ENCODE measurements at regions not wholly inside any gene's neighbourhood (a gene's known extent, or its start where the extent isn't known, plus 50 kb on each side); places are given as distances from the start of the nearest gene placed in this dataset.

DNA sequence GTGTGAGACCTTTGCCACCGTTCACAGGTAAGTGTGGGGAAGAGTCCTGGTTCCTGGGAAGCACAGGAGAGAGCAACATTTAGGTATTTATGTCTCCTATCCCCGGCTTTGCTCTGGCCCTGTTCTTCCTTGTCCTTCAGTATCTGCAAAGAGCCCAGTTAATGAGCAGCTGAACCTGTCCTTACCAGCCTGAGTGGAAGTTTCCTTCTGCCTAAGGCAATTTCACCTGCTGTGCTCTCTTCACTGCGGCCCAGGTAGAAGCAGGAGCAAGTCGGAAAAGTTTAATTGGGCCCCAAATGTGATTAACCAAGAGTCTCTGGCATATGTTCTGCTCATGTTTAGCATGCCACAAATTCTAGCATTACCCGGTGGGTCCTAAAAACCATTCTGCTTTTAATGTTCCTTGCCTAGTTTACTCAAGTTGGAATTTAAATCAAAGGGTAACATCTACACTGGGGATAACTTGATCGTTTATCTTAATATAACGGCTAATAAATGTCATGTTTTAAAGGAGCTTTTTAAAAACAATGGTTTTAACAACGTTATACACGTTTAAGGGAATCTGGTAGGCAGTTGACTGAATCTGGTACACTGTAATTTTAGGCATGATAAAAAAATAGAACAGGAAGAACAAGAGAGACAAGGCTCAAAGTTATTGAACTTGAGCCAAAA lies 817.1 kb downstream of the TYW1 start:
- no peak for DNase-seq (ENCODE audit: low read depth in 2 of 3, low spot score in 2 of 3)

GRCh38 chr7:67817481-67817880 lies 820.8 kb downstream of the TYW1 start:
- DNase-seq (ENCODE audit: low read depth in 2 of 3, low spot score in 2 of 3): no peak

DNA sequence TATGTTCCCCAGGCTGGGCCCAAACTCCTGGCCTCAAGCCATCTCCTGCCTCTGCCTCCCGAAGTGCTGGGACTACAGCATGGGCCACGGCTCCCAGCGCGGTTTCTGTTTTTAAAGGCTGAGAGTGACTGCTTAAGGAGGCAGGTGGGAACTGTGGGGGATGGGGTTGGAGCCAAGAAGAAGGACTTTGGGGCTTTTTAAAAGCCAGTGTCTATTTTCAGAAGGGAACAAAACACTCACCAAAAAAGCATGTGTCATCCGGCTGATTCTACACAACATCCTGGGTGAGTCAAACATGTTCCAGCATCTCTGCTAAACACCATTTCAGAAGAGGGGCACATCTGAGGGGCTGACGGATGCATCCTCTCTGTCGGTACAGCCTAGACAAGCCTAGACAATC lies 824.5 kb downstream of the TYW1 start:
- no peak for DNase-seq (ENCODE audit: low read depth in 2 of 3, low spot score in 2 of 3)

GRCh38 chr7:67823345-67823744 lies 826.7 kb downstream of the TYW1 start:
- DNase-seq (ENCODE audit: low read depth in 2 of 3, low spot score in 2 of 3): no peak

GRCh38 chr7:67825356-67825755 lies 828.7 kb downstream of the TYW1 start:
- no peak for DNase-seq (ENCODE audit: low read depth in 2 of 3, low spot score in 2 of 3)

DNA sequence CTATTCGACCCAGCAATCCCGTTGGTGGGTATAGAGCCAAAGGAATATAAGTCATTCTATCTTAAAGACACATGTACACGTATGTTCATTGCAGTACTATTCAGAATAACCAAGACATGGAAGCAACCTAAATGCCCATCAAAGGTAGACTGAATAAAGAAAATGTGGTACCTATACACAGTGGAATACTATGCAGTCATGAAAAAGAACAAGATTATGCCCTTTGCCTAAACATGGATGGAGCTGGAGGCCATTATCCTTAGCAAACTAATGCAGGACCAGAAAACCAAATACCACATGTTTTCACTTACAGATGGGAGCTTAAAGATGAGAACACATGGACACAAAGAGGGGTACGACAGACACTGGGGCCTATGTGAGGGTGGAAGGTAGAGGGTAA lies 845.3 kb downstream of the TYW1 start:
- DNase-seq (ENCODE audit: low read depth in 2 of 3, low spot score in 2 of 3): no peak

GRCh38 chr7:67842571-67842970 lies 845.9 kb downstream of the TYW1 start:
- no peak for DNase-seq (ENCODE audit: low read depth in 2 of 3, low spot score in 2 of 3)

DNA sequence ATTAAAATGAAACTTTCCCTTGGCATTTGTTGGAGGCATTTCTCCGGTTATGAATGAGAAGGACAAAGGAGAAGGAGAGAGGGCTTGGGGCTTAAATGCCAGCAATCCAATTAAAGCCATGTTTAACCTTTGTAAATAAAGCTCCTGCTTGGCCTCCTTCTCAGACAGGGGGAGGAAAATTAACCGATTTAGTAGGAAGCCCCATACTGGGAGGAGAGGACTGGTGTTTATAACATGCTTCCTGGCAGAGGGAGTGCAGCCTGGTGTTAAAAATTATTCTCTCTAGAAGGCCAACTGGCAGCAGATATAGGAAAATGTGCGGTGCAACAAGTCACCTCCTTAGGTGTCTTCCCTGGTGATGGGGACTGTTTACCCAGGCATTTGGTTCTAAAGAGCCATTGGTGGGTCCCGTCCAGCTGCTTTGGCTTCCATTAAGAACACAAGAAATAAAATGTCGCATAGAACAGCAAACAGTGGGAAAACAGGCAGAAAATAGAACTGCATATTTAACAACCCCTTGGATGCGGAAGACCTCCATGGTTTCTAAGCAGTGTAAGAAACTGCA lies 846.5 kb downstream of the TYW1 start:
- DNase-seq (ENCODE audit: low read depth in 2 of 3, low spot score in 2 of 3): no peak

GRCh38 chr7:67843615-67844014 lies 847.0 kb downstream of the TYW1 start:
- DNase-seq (ENCODE audit: low read depth in 2 of 3, low spot score in 2 of 3): no peak

DNA sequence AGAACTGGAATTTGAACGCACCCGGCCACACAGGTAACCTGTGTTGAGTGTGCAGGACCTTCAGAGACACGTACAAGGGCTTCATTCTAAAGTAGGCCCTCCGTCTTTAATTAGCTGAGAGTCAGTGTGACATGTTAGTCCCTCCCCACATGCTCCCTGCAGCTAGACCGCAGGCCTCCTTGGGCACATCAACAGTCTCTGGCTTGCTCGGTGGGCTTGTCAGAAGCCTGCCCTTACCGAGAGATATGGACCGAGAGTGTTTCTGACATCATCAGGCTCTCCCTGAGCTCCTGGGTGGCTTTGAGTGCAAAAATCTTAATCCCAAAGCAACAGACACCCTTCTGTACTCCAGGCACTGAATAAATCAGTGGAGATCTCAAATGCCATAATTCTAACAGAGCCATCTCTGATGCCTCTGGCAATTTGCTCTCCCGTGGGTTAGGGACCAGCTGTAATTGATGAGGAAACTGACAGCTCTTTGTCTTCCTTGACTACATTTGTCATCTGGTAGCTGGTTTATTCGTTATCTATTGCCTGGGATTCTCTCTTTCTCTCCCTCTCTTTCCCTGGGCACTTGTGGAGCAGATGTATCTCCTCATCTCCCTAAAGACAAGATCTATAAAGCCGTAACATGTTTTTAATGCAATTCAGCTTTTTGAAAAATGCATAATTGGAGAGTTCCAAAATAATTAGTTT lies 850.6 kb downstream of the TYW1 start:
- no peak for DNase-seq (ENCODE audit: low read depth in 2 of 3, low spot score in 2 of 3)

- DNase-seq (ENCODE audit: low read depth in 2 of 3, low spot score in 2 of 3): no peak
Observed at GRCh38 chr7:67854221-67855178, 857.9 kb downstream of the TYW1 start.

GRCh38 chr7:67855322-67855721 lies 858.7 kb downstream of the TYW1 start:
- DNase-seq (ENCODE audit: low read depth in 2 of 3, low spot score in 2 of 3): no peak

DNA sequence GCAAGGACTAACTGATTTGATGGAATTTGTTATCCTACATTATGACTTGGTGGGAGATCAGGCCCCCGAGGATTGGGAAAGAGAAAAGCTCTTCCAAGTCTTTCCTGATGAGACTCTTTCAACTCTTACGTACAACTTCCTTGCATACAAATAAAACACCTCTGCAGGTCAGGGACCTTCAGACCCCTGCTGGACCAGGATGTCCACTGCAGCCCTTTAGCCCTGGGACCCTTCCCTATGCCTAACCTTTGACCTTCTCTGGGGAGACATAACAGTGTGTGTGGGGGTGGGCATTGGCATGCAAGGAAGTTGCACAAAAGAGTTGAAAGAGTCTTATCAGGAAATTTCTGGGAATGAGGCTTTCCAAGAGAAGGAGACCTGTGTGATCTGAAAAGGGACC lies 859.4 kb downstream of the TYW1 start:
- no peak for DNase-seq (ENCODE audit: low read depth in 2 of 3, low spot score in 2 of 3)

- DNase-seq (ENCODE audit: low read depth in 2 of 3, low spot score in 2 of 3): no peak
Observed at GRCh38 chr7:67857698-67858097, 861.1 kb downstream of the TYW1 start.

- no peak for DNase-seq (ENCODE audit: low read depth in 2 of 3, low spot score in 2 of 3)
Observed at GRCh38 chr7:67858931-67859330, 862.3 kb downstream of the TYW1 start.

DNA sequence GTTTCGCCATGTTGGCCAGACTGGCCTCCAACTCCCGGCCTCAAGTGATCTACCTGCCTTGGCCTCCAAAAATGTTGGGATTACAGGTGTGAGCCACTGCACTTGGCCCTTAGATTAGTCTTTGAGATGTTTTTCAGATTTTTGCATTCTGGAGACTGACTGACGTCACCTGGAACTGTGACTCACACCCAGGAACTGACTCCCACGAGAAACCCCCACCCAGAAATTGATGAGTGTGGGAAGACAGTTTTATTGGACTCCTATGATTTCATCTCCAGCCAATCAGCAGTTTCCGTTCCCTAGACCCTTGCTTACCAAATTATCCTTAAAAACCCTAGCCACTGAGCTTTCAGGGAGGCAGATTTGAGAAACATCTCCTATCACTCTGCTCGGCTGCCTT lies 867.3 kb downstream of the TYW1 start:
- no peak for DNase-seq (ENCODE audit: low read depth in 2 of 3, low spot score in 2 of 3)

GRCh38 chr7:67866054-67866453 lies 869.4 kb downstream of the TYW1 start:
- DNase-seq (ENCODE audit: low read depth in 2 of 3, low spot score in 2 of 3): no peak

DNA sequence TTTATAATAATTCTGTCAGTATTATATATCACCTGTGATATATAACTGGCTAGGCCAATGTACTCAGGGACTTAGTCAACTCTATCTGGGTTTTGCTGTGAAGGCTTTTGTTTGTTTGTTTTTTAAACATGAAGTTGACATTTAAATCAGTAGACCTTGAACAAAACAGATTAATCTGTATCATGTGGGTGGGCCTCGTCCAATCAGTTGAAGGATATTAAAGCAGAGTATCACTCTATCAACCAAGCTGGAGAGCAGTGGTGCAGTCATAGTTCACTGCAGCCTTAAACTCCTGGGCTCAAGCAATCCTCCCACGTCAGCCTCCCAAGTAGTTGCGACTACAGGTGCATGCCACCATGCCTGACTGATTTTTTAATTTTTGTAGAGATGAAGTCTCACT lies 870.2 kb downstream of the TYW1 start:
- no peak for DNase-seq (ENCODE audit: low read depth in 2 of 3, low spot score in 2 of 3)

DNA sequence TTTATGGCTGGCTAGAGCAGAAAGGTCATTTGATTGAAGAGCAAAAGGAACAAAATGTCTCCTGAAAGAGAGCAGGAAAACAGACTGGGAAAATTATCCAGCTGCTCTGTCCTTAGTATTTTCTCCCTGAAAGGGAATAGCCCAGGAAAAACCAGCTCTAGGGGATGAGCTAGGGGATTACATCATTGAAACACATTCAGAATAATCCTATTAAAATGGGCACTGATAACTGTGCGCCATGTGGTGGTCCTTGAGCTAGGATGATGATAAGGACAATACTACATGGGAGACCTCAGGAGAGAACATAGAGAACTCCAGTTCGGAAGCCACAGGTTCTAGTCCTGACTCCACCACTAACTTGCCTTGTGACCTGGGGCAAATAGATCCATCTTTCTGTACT lies 873.8 kb downstream of the TYW1 start:
- no peak for DNase-seq (ENCODE audit: low read depth in 2 of 3, low spot score in 2 of 3)

GRCh38 chr7:67875558-67875957 lies 878.9 kb downstream of the TYW1 start:
- DNase-seq (ENCODE audit: low read depth in 2 of 3, low spot score in 2 of 3): no peak

DNA sequence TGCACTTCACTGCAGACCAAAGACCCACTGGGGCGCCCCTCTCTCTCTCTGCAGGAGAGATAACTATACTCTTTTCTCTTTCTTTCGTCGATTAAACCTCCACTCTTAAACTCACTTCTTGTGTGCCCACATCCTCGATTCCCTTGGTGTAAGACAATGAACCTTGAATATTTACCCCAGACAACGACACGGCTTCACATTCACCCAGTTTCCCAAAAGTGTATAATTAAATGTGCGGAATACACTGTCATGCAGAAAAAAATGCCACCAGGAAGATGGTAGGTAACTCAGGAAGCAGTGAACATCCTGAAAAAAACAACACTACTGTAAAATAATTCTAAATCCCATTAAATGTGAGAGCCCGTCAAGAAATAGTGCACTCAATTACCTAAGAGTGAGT lies 882.2 kb downstream of the TYW1 start:
- DNase-seq (ENCODE audit: low read depth in 2 of 3, low spot score in 2 of 3): no peak

- no peak for DNase-seq (ENCODE audit: low read depth in 2 of 3, low spot score in 2 of 3)
Observed at GRCh38 chr7:67882843-67883242, 886.2 kb downstream of the TYW1 start.

Data from activated CD8-positive, alpha-beta memory T cell treated with anti-CD3 and anti-CD28 coated beads for 48 hours (primary cell).